ENCODE measurements at regions not wholly inside any gene's neighbourhood (a gene's known extent, or its start where the extent isn't known, plus 50 kb on each side); places are given as distances from the start of the nearest gene placed in this dataset.

DNA sequence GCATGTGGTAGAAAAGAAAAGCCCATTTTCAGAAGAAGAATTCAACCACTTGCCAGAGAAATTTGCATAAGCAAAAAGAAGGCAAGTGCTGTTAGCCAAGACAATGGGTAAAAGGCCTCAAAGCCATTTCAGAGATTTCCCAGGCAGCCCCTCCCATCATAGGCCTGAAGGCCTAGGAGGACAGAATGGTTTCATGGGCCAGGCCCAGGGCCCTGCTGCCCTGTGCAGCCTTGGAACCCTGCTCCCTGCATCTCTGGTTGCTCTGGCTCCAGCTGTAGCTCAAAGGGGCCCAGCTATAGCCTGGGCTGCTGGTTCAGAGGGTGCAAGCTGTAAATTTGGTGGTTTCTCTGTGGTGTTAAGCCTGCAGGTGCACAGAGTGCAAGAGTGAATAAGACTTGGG lies 212.8 kb downstream of the EFNB2 start:
- DNase-seq (ENCODE audit: insufficient read length, low spot score, missing footprints) = no peak
- Histone ChIP-seq H3K79me2 (ENCODE audit: insufficient read depth, low read length) (no peaks in the 10 kb centered on the region), H3K27me3 (ENCODE audit: insufficient read depth, low read length) (no peaks in the 10 kb centered on the region), H3K27ac (ENCODE audit: low read depth, low read length) (no peak overlapping the region), H4K20me1 (ENCODE audit: insufficient read depth, low read length) (no peaks in the 10 kb centered on the region), H3K36me3 (ENCODE audit: insufficient read depth, low read length) (no peaks in the 10 kb centered on the region), H3K4me2 (ENCODE audit: insufficient read depth, low read length) (no peak overlapping the region), H3K9me3 (ENCODE audit: low read depth, low read length) (no peaks in the 10 kb centered on the region), H3K4me1 (ENCODE audit: insufficient read depth, low read length) (peaks cover 9% of the 10 kb centered on the region), H2AFZ (ENCODE audit: low read length) (no peak overlapping the region), H3K4me3 (ENCODE audit: insufficient read depth, low read length) (no peak overlapping the region)
- TF ChIP-seq, protein P1, sequence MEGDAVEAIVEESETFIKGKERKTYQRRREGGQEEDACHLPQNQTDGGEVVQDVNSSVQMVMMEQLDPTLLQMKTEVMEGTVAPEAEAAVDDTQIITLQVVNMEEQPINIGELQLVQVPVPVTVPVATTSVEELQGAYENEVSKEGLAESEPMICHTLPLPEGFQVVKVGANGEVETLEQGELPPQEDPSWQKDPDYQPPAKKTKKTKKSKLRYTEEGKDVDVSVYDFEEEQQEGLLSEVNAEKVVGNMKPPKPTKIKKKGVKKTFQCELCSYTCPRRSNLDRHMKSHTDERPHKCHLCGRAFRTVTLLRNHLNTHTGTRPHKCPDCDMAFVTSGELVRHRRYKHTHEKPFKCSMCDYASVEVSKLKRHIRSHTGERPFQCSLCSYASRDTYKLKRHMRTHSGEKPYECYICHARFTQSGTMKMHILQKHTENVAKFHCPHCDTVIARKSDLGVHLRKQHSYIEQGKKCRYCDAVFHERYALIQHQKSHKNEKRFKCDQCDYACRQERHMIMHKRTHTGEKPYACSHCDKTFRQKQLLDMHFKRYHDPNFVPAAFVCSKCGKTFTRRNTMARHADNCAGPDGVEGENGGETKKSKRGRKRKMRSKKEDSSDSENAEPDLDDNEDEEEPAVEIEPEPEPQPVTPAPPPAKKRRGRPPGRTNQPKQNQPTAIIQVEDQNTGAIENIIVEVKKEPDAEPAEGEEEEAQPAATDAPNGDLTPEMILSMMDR (IDR thresholded peaks at IDR 0.05; ENCODE audit: extremely low read depth, low read depth, low read length) = no peak

DNA sequence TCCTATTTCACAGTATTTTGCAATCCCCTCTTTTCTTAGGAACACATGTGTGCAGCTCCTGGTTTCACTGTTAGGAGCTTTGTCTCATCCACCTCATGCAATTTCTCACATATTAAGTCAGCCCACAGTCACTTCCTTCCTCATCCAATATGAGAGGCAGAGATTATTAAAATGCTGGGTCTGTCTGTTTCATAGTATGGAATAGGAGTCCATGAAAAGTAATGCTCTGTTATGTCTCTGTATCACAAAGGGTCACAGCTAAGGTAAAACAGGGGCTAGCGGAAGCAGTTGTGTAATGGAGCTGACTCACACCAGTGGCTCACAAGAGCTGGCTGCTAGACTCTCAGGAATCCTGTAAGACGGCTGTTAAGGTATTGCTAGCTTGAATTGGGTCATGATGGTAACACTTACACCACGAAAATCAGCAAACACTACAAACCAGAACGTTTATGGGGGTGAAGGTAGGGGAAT lies 216.5 kb downstream of the EFNB2 start:
- no peaks in the 10 kb centered on the region for H3K27me3 ChIP-seq (ENCODE audit: insufficient read depth, low read length)
- H3K4me3 ChIP-seq (ENCODE audit: insufficient read depth, low read length) = no peak overlapping the region
- no peaks in the 10 kb centered on the region for H3K9me3 ChIP-seq (ENCODE audit: low read depth, low read length)
- no peak overlapping the region for H3K27ac ChIP-seq (ENCODE audit: low read depth, low read length)
- H3K79me2 ChIP-seq (ENCODE audit: insufficient read depth, low read length) = no peaks in the 10 kb centered on the region
- peaks cover 9% of the 10 kb centered on the region for H3K4me1 ChIP-seq (ENCODE audit: insufficient read depth, low read length)
- no peaks in the 10 kb centered on the region for H4K20me1 ChIP-seq (ENCODE audit: insufficient read depth, low read length)
- no peaks in the 10 kb centered on the region for H3K36me3 ChIP-seq (ENCODE audit: insufficient read depth, low read length)
- TF ChIP-seq, protein P1 (IDR thresholded peaks at IDR 0.05; ENCODE audit: extremely low read depth, low read depth, low read length) = no peak
- peak overlapping the region; percentile 29 for H2AFZ ChIP-seq (ENCODE audit: low read length)
- DNase-seq (ENCODE audit: insufficient read length, low spot score, missing footprints) = peak; percentile 91
- H3K4me2 ChIP-seq (ENCODE audit: insufficient read depth, low read length) = peak overlapping the region; percentile 2

DNA sequence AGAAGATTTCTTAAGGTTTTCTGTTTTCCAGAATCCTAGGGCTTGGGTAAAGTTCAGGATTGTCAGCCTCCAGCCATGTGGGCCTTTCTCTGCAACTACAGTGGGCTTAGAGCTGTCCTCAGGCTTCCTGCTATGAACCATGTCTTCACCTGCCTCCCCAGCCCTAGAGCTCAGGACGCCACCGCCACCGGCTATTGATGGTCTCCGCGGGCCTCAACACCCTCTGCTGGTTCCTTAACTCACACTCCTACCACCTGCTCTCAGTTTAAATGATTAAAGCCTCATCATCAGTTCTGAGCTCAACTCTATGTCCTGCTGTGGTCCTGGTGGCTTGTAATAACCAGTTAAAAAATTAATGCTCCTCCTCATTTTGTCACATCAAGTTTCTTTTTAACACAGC lies 221.0 kb downstream of the EFNB2 start:
- TF ChIP-seq, protein P1 (IDR thresholded peaks at IDR 0.05; ENCODE audit: extremely low read depth, low read depth, low read length) = no peak
- H3K79me2 ChIP-seq (ENCODE audit: insufficient read depth, low read length) = no peaks in the 10 kb centered on the region
- H4K20me1 ChIP-seq (ENCODE audit: insufficient read depth, low read length) = no peaks in the 10 kb centered on the region
- H3K36me3 ChIP-seq (ENCODE audit: insufficient read depth, low read length) = no peaks in the 10 kb centered on the region
- no peak overlapping the region for H2AFZ ChIP-seq (ENCODE audit: low read length)
- peak; percentile 47 for DNase-seq (ENCODE audit: insufficient read length, low spot score, missing footprints)
- no peak overlapping the region for H3K4me2 ChIP-seq (ENCODE audit: insufficient read depth, low read length)
- no peaks in the 10 kb centered on the region for H3K27me3 ChIP-seq (ENCODE audit: insufficient read depth, low read length)
- H3K4me3 ChIP-seq (ENCODE audit: insufficient read depth, low read length) = no peak overlapping the region
- H3K27ac ChIP-seq (ENCODE audit: low read depth, low read length) = no peak overlapping the region
- no peaks in the 10 kb centered on the region for H3K9me3 ChIP-seq (ENCODE audit: low read depth, low read length)
- peaks cover 9% of the 10 kb centered on the region for H3K4me1 ChIP-seq (ENCODE audit: insufficient read depth, low read length)

DNA sequence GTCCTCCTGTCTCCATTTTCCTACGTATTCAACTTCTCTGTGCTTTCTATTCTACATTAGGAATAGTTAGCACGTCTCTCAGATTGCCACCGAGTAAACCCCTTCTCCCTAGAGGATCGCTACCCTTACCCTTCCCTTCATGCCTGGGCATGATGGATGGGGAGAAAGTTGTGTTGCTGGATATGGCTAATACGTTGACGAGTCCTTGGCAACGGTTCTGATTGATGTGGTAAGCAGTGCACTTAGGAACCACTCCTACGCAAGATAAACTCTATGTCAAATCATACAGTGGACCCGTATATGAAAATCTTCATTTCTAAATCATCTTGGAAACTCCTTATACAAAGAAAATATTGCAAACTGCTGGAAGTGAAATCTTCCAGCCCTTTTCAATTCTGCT lies 224.5 kb downstream of the EFNB2 start:
- Histone ChIP-seq H3K4me2 (ENCODE audit: insufficient read depth, low read length) (no peak overlapping the region), H3K4me1 (ENCODE audit: insufficient read depth, low read length) (no peaks in the 10 kb centered on the region), H3K4me3 (ENCODE audit: insufficient read depth, low read length) (no peak overlapping the region), H3K27me3 (ENCODE audit: insufficient read depth, low read length) (no peaks in the 10 kb centered on the region), H3K27ac (ENCODE audit: low read depth, low read length) (no peak overlapping the region), H3K9me3 (ENCODE audit: low read depth, low read length) (no peaks in the 10 kb centered on the region), H3K36me3 (ENCODE audit: insufficient read depth, low read length) (no peaks in the 10 kb centered on the region), H2AFZ (ENCODE audit: low read length) (peak overlapping the region; percentile 31), H3K79me2 (ENCODE audit: insufficient read depth, low read length) (no peaks in the 10 kb centered on the region), H4K20me1 (ENCODE audit: insufficient read depth, low read length) (no peaks in the 10 kb centered on the region)
- TF ChIP-seq, protein P1 (IDR thresholded peaks at IDR 0.05; ENCODE audit: extremely low read depth, low read depth, low read length) = no peak
- DNase-seq (ENCODE audit: insufficient read length, low spot score, missing footprints) = no peak

All from osteoblast (primary cell).